HG03432 (cell line): ENCODE measurements at regions not wholly inside any gene's neighbourhood (a gene's known extent, or its start where the extent isn't known, plus 50 kb on each side); places are given as distances from the start of the nearest gene placed in this dataset.
A peak's percentile ranks its signal among the peaks of the same experiment; 100 is the strongest.
"Not testable (repeated sequence)": the region's sequence is repeated elsewhere in the genome, so short reads cannot be mapped to it uniquely, and the experiment has no call there.

Source experiments
- ATAC-seq: cut with Tn5 transposase; IDR thresholded peaks from one replicate; pipeline ENCODE4 v1.9.1; 2021; ENCODE audit warnings: mild to moderate bottlenecking, moderate library complexity; ENCODE audit not compliant: unreplicated experiment

- no peak for ATAC-seq
Observed at GRCh38 chr1:119191325-119191724, 50.9 kb upstream of the WARS2 start.

GRCh38 chr1:119204197-119204960 is 63.9 kb upstream of the WARS2 start:
- ATAC-seq: no peak

GRCh38 chr1:119204961-119205357 is 64.5 kb upstream of the WARS2 start:
- no peak for ATAC-seq

DNA sequence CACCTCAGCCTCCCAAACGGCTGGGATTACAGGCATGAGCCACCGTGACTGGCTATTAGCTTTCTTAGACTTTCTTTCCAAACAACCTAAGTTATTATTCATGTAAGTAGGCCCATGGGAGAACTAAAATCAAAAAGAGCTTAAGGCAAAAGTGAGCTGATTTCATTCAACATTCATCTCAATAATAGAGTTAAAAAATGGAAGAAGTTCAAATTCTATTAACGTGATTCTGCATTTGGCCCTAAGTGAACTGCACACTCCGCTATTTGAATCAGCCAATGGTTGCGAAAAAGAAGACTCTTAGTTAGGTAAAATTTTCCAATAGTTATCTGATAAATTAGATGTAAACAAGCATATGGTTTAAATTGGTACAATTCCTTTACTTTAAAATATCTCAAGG is 68.6 kb upstream of the WARS2 start:
- no peak for ATAC-seq

- no peak for ATAC-seq
Observed at GRCh38 chr1:119209596-119210295, 69.3 kb upstream of the WARS2 start.

DNA sequence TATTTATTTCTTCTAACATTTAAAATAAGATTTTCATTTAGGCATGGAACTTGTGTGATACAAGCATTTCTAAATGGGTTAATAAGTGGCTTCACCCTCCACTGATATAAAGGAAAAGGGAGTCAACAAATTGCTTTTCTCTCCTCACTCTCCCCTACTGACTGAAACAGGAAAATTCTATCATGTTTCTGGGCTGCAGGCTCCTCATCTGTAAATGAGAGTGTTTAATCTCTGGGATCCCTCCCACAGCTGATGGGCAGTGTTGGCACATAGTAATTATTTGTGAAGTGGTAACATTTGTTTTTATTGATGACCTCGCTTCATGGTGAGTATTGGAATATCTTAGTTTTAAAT is 69.8 kb upstream of the WARS2 start:
- no peak for ATAC-seq

DNA sequence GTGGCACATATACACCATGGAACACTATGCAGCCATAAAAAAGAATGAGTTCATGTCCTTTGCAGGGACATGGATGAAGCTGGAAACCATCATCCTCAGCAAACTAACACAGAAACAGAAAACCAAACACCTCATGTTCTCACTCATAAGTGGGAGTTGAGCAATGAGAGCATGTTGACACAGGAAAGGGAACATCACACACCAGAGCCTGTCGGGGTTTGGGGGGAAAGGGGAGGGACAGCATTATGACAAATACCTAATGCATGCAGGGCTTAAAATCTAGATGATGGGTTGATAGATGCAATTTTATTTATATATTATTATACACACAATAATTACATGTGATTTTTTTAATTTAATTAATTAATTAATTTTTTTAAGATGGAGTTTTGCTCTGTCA is 72.8 kb upstream of the WARS2 start:
- ATAC-seq: not testable (repeated sequence)

- not testable (repeated sequence) for ATAC-seq
Observed at GRCh38 chr1:119214961-119215360, 74.5 kb upstream of the WARS2 start.

GRCh38 chr1:119217309-119217828 is 76.9 kb upstream of the WARS2 start:
- no peak for ATAC-seq

DNA sequence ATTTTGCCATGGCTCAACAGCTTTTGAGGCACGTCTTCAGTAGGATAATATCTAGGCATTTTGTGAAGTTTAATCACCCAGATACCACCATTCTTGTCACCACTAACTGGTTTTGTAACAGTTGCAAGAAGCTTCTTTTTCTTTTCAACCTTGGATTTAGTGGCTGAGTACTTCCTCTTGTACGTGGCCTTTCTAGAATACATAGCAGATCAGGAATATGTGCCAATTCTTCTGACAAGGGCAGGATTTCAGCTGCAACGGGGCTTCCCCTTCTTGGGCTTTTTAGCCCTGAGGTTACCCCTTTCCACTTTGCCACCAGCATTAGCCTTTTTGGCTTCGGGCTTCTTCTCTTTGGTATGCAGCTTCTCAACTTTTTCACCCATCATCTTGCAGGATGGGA is 79.3 kb upstream of the WARS2 start:
- ATAC-seq: no peak

GRCh38 chr1:119220991-119221390 is 80.5 kb upstream of the WARS2 start:
- ATAC-seq: no peak

GRCh38 chr1:119222271-119222670 is 81.8 kb upstream of the WARS2 start:
- peak; percentile 77 for ATAC-seq

DNA sequence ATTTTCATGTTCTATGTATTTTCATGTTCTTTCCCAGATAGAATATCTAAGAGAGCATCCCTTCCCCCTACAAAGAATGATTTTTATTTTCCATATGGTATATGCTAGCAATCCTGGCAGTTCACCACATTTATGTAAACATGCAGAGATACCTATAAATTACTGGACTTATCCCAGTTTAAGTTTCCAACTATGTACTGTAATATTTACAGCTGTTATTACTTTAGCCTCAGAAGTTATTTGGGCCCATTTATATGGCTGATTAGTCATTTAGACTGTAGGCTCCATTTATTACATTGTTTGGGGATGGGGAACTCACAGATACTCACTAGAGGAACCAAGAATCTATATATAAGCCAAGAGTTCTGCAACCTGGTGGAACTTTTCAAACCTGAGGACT is 84.8 kb upstream of the WARS2 start:
- no peak for ATAC-seq

GRCh38 chr1:119225831-119226230 is 85.4 kb upstream of the WARS2 start:
- no peak for ATAC-seq

- no peak for ATAC-seq
Observed at GRCh38 chr1:119226321-119226720, 85.9 kb upstream of the WARS2 start.

DNA sequence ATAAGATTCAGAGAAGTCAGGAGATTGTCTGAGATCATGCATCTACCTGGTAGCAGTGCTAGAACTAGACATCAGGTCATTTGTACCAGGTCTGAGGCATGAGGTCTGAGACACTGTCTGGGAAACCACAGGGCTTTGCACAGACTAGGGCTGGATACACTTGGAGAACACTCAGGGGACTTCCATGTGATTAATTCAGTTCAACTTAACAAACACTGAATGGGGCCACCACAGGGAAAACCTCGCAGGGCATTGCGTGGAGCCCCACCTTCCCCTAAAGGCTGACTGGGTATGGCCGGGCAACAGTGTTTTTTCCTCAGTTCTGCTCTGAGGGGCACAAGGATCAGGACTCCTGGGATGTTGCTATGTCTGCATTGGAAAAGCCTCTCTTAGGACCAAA is 86.5 kb upstream of the WARS2 start:
- no peak for ATAC-seq

DNA sequence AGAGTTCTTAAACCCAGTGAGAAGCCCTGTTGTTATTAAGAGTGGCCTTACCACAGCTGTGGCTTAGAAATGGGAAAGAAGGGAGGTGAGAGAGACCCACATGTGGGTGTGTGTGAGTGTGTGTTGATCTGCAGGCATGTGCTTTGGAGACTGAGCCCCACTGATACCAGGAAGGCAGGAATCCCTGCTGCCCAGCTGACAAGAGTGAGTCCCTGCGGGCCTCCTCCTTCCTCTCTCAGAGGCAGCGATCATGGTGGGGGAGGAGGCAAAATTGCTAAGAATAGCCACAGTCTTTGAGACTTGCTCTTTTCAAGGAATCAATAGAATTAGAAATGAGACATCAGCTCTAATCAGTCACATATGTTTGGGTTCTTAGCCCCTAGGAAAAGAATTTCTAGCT is 87.0 kb upstream of the WARS2 start:
- peak; percentile 29 for ATAC-seq

GRCh38 chr1:119228335-119229080 is 88.1 kb upstream of the WARS2 start:
- ATAC-seq: no peak

GRCh38 chr1:119235120-119235519 is 94.7 kb upstream of the WARS2 start:
- ATAC-seq: no peak

- no peak for ATAC-seq
Observed at GRCh38 chr1:119245881-119246280, 105.4 kb upstream of the WARS2 start.

DNA sequence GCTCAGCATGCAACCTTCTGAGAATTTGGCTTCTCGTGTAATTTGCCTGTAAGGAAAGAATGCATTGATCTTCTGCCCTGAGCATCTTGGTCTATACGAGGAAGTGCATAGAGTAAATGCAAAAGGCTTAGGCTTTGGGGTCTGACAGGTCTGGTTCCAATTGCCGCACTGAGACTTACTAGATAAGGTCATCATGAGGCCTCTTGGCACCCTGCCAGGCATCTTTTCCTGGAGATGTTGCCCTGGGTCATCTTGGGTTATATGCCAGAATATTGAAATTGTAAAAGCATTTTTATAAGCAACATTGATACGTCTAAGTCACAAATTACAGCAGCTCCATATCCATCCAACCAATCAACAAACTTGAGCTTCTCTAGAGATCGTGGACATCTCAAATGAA is 108.8 kb upstream of the WARS2 start:
- no peak for ATAC-seq

DNA sequence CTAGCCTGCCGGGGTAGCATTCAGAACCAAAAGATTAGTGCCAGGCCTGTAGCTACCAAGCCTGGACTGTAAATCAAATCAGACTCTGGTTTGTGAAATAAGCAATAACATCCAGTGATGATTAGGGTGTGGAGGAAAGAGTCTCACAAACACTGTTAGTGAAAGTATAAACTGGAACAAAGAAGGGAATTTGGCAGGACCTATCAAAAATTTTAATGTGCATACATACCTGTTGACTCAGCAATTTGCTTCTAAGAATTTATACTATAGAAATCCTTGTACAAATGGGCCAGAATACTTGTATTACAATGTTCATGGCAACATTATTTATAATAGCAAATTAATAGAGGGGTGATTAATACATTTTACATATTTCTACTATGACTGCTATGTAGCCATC is 109.8 kb upstream of the WARS2 start:
- ATAC-seq: no peak
